ENCODE measurements at regions not wholly inside any gene's neighbourhood (a gene's known extent, or its start where the extent isn't known, plus 50 kb on each side); places are given as distances from the start of the nearest gene placed in this dataset.

- no peak overlapping the region for H3K27ac Mint-ChIP-seq (ENCODE audit: unreplicated experiment)
- no peak overlapping the region for H3K4me3 Mint-ChIP-seq (ENCODE audit: unreplicated experiment)
- no peaks in the 10 kb centered on the region for H3K4me1 Mint-ChIP-seq (ENCODE audit: low read depth)
- H3K9me3 Mint-ChIP-seq (ENCODE audit: low read depth), result no peaks in the 10 kb centered on the region
- H3K36me3 Mint-ChIP-seq (ENCODE audit: low read depth), result no peaks in the 10 kb centered on the region
- TF ChIP-seq, protein P1, sequence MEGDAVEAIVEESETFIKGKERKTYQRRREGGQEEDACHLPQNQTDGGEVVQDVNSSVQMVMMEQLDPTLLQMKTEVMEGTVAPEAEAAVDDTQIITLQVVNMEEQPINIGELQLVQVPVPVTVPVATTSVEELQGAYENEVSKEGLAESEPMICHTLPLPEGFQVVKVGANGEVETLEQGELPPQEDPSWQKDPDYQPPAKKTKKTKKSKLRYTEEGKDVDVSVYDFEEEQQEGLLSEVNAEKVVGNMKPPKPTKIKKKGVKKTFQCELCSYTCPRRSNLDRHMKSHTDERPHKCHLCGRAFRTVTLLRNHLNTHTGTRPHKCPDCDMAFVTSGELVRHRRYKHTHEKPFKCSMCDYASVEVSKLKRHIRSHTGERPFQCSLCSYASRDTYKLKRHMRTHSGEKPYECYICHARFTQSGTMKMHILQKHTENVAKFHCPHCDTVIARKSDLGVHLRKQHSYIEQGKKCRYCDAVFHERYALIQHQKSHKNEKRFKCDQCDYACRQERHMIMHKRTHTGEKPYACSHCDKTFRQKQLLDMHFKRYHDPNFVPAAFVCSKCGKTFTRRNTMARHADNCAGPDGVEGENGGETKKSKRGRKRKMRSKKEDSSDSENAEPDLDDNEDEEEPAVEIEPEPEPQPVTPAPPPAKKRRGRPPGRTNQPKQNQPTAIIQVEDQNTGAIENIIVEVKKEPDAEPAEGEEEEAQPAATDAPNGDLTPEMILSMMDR (IDR thresholded peaks at IDR 0.05), result peak; percentile 43
- DNase-seq (ENCODE audit: low spot score), result no peak
- peaks cover 32% of the 10 kb centered on the region for H3K27me3 Mint-ChIP-seq (ENCODE audit: low read depth)
These were observed 258.5 kb upstream of the CDH4 start for GRCh38 chr20:60993433-60994044.

DNA sequence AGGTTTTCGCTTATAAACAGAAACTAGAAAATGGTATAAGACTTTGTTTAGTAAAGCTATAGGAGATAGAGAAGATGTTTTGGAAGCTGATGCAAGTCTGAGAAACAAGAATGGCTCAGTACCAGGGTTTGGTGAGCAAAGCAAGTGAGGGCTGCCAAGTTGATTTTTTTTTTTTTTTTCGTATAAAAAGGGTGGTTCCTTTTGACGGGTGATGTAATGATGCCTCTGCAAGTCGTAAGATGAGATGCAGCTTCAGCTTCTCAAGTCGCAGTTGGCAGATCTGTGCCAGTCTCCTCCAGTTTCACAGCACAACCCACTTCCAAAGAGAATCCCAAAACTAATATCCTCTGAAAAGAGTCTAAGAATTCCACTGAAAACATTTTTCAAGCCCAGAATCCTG is 252.8 kb upstream of the CDH4 start:
- TF ChIP-seq, protein P1 (IDR thresholded peaks at IDR 0.05), result no peak
- H3K36me3 Mint-ChIP-seq (ENCODE audit: low read depth), result no peaks in the 10 kb centered on the region
- H3K27me3 Mint-ChIP-seq (ENCODE audit: low read depth), result peaks cover 18% of the 10 kb centered on the region
- no peak overlapping the region for H3K4me3 Mint-ChIP-seq (ENCODE audit: unreplicated experiment)
- peaks cover 6% of the 10 kb centered on the region for H3K4me1 Mint-ChIP-seq (ENCODE audit: low read depth)
- peak overlapping the region; percentile 74 for H3K27ac Mint-ChIP-seq (ENCODE audit: unreplicated experiment)
- no peaks in the 10 kb centered on the region for H3K9me3 Mint-ChIP-seq (ENCODE audit: low read depth)
- DNase-seq (ENCODE audit: low spot score), result no peak

DNA sequence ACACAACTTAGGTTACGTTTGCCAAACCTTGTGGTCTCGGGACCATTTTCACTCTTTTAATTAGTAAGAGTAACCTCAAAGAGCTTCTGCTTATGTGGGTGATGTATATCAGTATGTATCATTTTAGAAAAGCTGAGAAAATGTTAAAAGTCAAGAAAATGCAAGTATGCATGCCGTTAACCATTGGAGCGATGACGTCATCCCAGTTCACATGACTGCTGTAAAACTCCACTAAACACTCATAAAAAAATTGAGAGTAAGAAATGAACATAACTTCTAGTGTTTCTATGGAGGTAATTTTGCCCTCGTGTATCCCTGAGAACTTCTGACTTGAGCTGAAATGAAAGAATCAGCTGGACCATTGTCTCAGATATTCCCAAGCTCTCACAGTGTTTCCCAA is 250.0 kb upstream of the CDH4 start:
- Mint-ChIP-seq H3K27ac (ENCODE audit: unreplicated experiment) (no peak overlapping the region), H3K4me1 (ENCODE audit: low read depth) (peaks cover 6% of the 10 kb centered on the region), H3K4me3 (ENCODE audit: unreplicated experiment) (no peak overlapping the region), H3K27me3 (ENCODE audit: low read depth) (peaks cover 15% of the 10 kb centered on the region), H3K9me3 (ENCODE audit: low read depth) (no peaks in the 10 kb centered on the region), H3K36me3 (ENCODE audit: low read depth) (no peaks in the 10 kb centered on the region)
- TF ChIP-seq, protein P1 (IDR thresholded peaks at IDR 0.05), result no peak
- no peak for DNase-seq (ENCODE audit: low spot score)

- no peak overlapping the region for H3K4me3 Mint-ChIP-seq (ENCODE audit: unreplicated experiment)
- peaks cover 22% of the 10 kb centered on the region for H3K27me3 Mint-ChIP-seq (ENCODE audit: low read depth)
- no peak for DNase-seq (ENCODE audit: low spot score)
- no peaks in the 10 kb centered on the region for H3K4me1 Mint-ChIP-seq (ENCODE audit: low read depth)
- TF ChIP-seq, protein P1 (IDR thresholded peaks at IDR 0.05), result no peak
- no peaks in the 10 kb centered on the region for H3K9me3 Mint-ChIP-seq (ENCODE audit: low read depth)
- no peak overlapping the region for H3K27ac Mint-ChIP-seq (ENCODE audit: unreplicated experiment)
- no peaks in the 10 kb centered on the region for H3K36me3 Mint-ChIP-seq (ENCODE audit: low read depth)
These were observed 237.6 kb upstream of the CDH4 start for GRCh38 chr20:61014491-61014890.

- DNase-seq (ENCODE audit: low spot score), result no peak
- Mint-ChIP-seq H3K27me3 (ENCODE audit: low read depth) (peaks cover 18% of the 10 kb centered on the region), H3K27ac (ENCODE audit: unreplicated experiment) (no peak overlapping the region), H3K4me1 (ENCODE audit: low read depth) (no peaks in the 10 kb centered on the region), H3K36me3 (ENCODE audit: low read depth) (no peaks in the 10 kb centered on the region), H3K9me3 (ENCODE audit: low read depth) (peaks cover 3% of the 10 kb centered on the region), H3K4me3 (ENCODE audit: unreplicated experiment) (no peak overlapping the region)
- TF ChIP-seq, protein P1 (IDR thresholded peaks at IDR 0.05), result no peak
These were observed 236.5 kb upstream of the CDH4 start for GRCh38 chr20:61015602-61016001.
